PC-3 (cell line): ENCODE measurements at regions not wholly inside any gene's neighbourhood (a gene's known extent, or its start where the extent isn't known, plus 50 kb on each side); places are given as distances from the start of the nearest gene placed in this dataset.

Experiments
- CTCF ChIP-seq: fragments of 300-600 bp; sonication (generic); conservative IDR thresholded peaks from 2 replicates; pipeline ENCODE4 v1.5.1; 2017; ENCODE audit warnings: antibody characterized with exemption, low read depth, mild to moderate bottlenecking, low read length
- EZH2 ChIP-seq: fragments of 300-600 bp; sonication (generic); IDR thresholded peaks from one replicate; pipeline ENCODE4 v1.6.1; 2017; ENCODE audit warnings: antibody characterized with exemption, mild to moderate bottlenecking, low read length; ENCODE audit not compliant: unreplicated experiment

GRCh38 chr10:111599943-111600342 lies 523.1 kb downstream of the ADRA2A start:
- no peak for TF ChIP-seq CTCF
- no peak for TF ChIP-seq EZH2
